ENCODE measurements at regions not wholly inside any gene's neighbourhood (a gene's known extent, or its start where the extent isn't known, plus 50 kb on each side); places are given as distances from the start of the nearest gene placed in this dataset.

DNA sequence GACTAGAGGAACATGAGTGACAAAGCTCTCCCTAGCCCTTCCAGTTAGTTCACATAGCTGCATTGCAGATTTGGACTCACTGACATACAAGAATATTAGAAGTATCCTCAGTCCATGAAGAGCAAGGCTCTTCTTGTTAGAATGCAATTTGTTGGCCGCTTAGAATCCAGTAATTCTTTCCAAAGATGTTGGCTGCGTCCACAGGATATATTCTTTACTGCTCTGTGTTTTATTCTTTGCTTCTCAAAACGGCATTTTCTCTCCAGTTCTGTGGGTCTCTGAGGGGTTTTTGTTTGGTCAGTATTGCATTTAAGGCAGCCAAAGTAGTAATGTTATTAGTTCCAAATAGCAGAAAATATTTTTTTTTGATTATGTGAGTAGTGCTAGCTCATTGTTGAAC, 588.6 kb downstream of the DNAJB9 start:
- DNase-seq: no peak

DNA sequence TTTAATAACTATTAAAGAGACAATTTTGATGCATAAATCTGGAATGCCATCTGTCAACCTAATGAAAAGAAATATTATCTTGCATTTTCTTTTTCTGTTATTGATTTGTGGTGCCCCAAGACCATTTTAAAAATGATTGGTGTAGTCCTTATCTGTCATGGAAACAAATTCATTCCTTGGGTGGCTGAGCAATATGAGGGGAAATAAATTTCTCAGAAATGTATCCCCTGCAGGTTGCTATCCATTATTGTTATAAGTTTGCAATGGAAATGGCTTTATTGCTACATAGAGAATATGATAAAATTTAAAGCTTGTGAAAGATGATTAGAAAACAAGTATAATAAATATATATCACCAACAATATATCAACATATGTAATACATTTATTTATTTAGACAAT, 607.0 kb downstream of the DNAJB9 start:
- no peak for DNase-seq

DNA sequence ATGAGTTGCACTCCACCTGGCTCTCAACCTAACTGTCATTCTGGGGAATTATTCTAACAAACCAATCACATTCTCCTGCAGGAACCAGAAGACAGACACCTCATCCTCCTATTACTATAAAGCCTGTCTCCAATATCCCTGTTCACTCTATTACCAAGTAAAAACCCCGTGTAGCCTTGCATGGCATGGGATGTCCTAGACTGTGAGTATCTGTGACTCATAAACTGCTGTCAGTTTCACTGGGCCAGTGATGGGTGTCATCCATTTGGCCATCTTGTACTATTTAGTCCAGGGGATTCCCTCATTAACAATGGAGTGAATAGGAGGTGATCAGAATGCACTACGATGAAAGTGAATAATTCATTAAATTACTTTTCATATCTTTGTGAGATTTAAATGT, 608.7 kb downstream of the DNAJB9 start:
- DNase-seq: no peak

GRCh38 chr7:109179601-109180000, 609.9 kb downstream of the DNAJB9 start:
- DNase-seq: no peak

DNA sequence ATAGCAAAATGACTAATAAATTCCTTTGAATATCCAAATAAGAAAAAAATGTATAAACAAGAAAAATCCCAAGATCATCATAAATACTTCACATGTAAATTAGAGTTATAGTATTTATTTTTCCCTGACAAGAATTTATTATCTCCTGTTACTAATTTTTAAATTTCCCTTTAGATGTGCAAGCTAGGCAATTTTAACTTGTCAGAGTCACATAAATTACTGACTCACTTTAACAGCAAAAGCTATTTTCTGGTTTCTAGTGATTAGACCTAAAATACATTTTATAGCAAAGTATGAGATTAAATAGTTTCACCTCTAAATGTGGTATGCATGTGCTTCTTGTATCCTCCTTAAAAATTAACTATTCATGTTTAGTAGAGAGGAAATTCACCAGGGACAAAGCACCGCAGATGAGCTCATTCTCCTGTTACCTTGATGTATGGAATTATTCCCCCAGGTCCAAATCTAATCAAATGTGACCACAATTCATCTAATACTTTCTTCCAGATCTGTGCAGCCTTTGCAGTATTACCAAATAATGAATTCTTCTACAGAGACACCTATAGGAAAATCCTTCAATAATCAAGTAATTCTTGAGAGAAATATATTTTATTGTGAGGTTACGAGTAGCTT, 621.2 kb downstream of the DNAJB9 start:
- DNase-seq: no peak

DNA sequence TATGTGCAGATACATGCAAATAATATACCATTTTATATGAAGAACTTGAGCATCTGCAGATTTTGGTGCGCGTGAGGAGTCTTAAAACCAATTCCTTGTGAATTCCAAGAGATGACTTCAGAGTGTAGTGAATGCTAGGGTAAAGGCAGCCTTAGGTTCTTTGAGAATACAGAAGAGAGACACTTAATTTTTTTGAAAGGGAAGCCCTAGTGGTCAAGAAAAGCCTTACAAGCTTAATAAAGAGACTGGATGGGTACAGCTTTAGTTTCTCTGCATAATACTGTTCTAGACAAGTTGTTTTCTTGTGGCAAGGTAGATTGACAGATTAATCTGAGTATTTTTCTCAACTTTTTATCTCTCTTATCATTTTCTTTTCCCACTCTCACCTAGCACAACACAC, 636.5 kb downstream of the DNAJB9 start:
- DNase-seq: no peak

- no peak for DNase-seq
Measured at GRCh38 chr7:109213081-109213480, 643.4 kb downstream of the DNAJB9 start.

DNA sequence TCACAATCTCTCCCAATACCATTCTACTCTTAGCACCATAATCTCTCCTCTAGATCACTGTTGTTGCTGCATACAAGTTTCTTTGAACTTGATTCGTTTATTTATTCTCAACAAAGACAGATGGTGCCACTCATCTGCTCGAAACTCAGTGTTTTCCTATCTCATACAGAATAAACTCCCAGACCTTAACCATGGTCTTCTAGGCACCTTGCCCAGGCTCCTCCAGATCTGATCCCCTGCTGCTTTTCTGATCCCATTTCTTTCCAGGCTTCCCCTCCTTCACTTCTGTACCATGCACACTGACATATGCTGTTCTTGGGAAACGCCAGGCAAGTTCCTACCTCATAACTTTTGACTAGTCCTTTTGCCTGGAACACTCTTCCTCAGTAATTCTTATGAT, 645.7 kb downstream of the DNAJB9 start:
- DNase-seq: no peak

- DNase-seq: no peak
Measured at GRCh38 chr7:109224100-109224499, 654.4 kb downstream of the DNAJB9 start.

GRCh38 chr7:109226699-109227098, 657.0 kb downstream of the DNAJB9 start:
- DNase-seq: no peak

GRCh38 chr7:109235316-109235715, 665.6 kb downstream of the DNAJB9 start:
- no peak for DNase-seq

DNA sequence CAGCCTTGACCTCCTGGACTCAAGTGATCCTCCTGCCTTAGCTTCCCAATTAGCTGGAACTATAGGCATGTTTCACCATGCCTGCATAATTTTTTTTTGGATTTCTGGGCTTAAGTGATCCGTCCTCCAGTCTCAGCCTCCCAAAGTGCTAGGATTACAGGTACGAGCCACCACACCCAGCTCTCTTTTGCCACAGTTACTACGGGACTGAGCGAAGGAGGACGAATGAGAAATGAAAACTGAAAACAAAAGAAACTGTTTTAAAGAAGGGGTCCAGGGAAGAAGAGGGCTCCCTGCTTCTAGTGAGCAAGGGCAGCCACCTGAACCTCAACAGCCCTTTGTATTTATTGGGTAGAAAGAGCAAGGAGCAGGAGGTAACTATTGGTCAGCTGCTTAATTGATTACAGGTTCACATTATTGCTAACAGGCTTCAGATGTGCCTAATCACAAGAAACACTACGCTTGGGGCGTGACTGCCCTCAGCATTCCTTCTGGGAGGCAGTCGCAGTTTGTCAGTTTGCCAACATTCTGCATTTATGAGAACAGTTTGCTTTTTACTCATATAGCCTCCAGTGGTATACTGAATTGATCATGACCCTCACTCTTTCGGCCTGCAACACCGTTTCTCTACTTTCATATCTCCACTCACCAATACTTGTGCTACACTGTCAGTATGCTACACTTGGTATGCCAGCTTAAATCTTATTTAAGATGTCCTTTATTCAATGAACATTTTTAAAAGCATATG, 676.8 kb downstream of the DNAJB9 start:
- DNase-seq: no peak

- DNase-seq: no peak
Measured at GRCh38 chr7:109256762-109257560, 687.3 kb downstream of the DNAJB9 start.

- no peak for DNase-seq
Measured at GRCh38 chr7:109259151-109259550, 689.5 kb downstream of the DNAJB9 start.

DNA sequence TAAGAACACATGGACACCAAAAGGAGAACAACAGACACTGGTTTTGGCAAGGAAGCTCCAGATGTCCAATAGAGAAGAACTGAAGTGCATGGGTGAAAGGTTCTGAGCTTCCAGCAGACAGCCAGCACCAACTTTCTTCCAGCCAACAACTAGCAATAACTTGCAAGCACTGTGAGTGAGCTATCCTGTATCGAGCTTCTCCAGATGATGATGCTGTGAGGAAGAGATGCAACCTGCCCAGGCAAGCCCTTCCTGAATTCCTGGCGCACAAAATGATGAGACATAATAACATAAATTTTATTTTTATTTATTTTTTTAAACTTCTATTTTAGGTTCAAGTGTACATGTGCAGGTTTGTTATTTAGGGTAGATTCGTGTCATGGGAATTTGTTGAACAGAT, 692.1 kb downstream of the DNAJB9 start:
- no peak for DNase-seq

DNA sequence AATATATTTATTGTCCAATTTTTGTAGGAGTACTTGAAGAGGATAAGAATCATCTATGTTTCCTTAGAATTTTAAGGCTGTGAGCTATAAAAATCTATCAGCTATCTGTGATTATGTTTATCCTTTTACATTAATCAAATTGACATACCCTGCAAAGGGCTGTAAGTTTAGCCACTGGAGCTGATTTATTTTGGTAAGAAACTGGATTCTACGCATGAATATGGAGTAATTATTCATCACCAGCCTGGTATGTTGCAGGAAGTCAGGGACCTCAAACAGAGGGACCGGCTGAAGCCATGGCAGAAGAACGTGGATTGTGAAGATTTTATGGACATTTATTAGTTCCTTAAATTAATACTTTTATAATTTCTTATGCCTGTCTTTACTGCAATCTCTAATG, 696.9 kb downstream of the DNAJB9 start:
- DNase-seq: no peak

DNA sequence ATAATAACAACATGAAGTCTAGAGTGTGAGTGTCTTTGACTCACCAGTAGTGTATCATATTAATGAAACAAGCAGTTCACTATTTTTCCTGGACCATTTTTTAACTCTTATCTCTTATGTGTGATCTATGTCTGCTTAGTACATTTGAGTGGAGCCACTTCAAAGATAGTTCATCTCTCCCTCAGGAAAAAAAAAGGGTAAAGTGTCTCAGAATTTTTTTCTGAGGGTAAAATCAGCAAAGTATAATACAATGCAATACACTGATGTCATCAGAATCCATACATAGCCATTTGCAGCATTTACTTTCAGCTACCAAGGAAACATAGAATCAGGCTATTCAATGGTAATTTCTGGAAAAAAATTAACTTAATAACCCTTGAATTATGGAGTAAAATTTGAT, 706.7 kb downstream of the DNAJB9 start:
- no peak for DNase-seq

DNA sequence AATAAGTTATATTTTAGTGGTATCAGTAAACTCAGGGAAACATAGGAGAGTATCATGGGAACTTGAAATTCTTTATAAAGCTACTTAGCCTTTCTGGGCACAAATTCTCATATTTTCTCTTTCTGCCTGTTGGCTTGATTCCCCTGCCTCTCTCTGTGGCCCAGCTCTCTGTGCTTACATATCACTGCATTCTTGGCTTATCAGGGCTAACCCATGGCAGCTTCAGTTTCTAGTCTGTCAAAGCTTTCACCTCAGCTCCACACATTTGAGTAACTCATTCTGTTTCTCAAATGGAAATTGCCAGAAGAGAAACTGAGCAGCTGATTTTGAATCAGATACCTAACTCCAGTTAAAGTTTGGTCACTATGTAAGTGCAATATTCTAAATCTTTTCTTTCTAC, 713.1 kb downstream of the DNAJB9 start:
- no peak for DNase-seq

DNA sequence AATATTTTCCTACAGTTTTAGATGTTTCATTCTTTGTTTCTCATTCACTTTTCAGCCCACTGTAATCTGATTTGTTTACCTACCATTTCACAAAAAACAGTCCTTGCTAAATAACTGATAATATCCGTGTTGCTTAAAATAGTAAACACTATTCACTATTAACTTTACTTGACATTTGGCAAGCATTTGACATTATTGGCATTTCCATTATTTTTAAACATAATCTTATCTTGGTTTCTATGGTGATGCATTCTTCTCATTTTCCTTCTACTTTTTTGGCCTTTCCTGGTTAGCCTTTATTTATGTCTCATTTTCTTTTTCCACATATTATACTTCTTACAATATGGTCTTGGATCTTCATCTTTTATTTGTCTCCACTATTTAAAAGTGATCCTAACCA, 715.3 kb downstream of the DNAJB9 start:
- no peak for DNase-seq

- DNase-seq: no peak
Measured at GRCh38 chr7:109295158-109295557, 725.5 kb downstream of the DNAJB9 start.

DNA sequence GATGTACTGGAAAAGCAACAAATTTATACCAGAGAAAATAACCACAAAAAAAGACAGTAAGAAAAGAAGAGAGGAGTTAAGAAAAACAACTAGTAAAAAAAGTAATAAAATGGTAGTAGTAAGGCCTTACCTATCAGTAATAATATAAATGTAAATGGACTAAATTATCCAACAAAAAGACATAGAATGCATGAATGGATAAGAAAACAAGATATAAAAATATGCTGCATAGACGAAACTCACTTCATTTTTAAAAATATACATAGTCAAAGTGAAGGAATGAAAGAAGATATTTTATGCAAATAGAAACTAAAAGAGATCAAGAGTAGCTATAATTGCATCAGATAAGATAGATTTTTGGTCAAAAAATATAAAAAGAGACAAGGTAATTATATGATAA, 739.1 kb downstream of the DNAJB9 start:
- DNase-seq: no peak

DNA sequence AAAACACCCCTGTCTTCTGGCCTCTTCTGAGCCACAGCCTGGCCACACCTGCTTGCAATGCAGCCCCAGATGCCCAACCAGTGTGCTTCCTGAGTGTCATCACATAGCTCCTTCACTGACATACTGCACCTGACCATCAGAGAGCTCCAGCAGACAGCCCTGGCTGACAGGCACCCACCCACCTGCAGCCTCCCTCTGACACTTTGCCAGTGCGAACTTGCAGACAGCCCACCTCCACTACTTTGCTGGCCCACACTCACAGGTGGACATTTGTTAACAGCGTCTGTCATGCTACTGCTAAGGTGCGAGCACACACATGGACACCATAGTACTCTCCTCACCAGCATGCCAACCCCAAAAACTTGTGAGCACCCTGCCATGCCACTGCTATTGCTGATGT, 740.1 kb downstream of the DNAJB9 start:
- no peak for DNase-seq

- DNase-seq: no peak
Measured at GRCh38 chr7:109318136-109318535, 748.5 kb downstream of the DNAJB9 start.

DNA sequence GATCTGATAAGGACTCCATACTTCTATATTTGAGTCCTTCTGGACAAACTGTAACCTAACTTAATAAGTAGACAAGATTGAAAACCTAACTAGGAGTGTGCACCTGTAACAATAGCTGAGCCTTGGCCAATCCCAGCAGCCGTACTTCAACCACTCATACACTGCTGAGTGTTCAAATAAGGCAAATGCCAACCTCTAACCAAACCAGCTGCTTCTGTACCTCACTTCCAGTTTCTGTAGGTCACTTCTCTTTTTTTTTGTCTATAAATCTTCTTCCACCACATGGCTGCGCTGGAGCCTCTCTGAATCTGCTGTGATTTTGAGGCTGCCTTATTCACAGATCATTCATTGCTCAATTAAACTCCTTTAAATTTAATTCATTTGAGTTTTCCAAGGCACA, 753.2 kb downstream of the DNAJB9 start:
- no peak for DNase-seq
